SK-N-SH treated with all-trans-retinoic acid at 6 μM for 48 hours (cell line): ENCODE measurements at regions not wholly inside any gene's neighbourhood (a gene's known extent, or its start where the extent isn't known, plus 50 kb on each side); places are given as distances from the start of the nearest gene placed in this dataset.

ENCODE experiments used
- ATAC-seq: fragments of 200-7000 bp; cut with Tn5 transposase; 3 replicates; pipeline ENCODE4 v1.9.1; 2020; ENCODE audit warnings: mild to moderate bottlenecking, moderate library complexity
- ARNTL ChIP-seq: fragments of 450-650 bp; formaldehyde crosslinking; IDR thresholded peaks from 2 replicates; pipeline ENCODE4 v1.5.0; 2020; ENCODE audit warnings: low read depth, mild to moderate bottlenecking, moderate library complexity, borderline replicate concordance
- CREB5 ChIP-seq: fragments of 250-450 bp; sonication (Bioruptor Pico); IDR thresholded peaks from 2 replicates; pipeline ENCODE4 v1.5.1; 2020; ENCODE audit warnings: low read depth, mild to moderate bottlenecking, moderate library complexity
- GLIS3 ChIP-seq: fragments of 250-450 bp; sonication (Bioruptor Pico); IDR thresholded peaks from 2 replicates; pipeline ENCODE4 v1.5.0; 2020; ENCODE audit warnings: mild to moderate bottlenecking, moderate library complexity
- OSR1 ChIP-seq: fragments of 250-450 bp; sonication (Bioruptor Pico); IDR thresholded peaks from 2 replicates; pipeline ENCODE4 v1.8.0; 2022; ENCODE audit warnings: moderate library complexity, mild to moderate bottlenecking, inconsistent platforms
- PATZ1 ChIP-seq: fragments of 250-450 bp; sonication (Bioruptor Pico); IDR thresholded peaks from 2 replicates; pipeline ENCODE4 v1.8.0; 2020; ENCODE audit warnings: mild to moderate bottlenecking, moderate library complexity, borderline replicate concordance
- PPARA ChIP-seq: fragments of 250-450 bp; sonication (Bioruptor Pico); IDR thresholded peaks from 2 replicates; pipeline ENCODE4 v1.5.0; 2020; ENCODE audit warnings: mild to moderate bottlenecking, borderline replicate concordance
- RARB ChIP-seq: fragments of 250-450 bp; sonication (Bioruptor Pico); IDR thresholded peaks from 2 replicates; pipeline ENCODE4 v1.8.0; 2021; ENCODE audit warnings: mild to moderate bottlenecking, moderate library complexity
- SNAI2 ChIP-seq: fragments of 250-450 bp; sonication (Bioruptor Pico); IDR thresholded peaks from 2 replicates; pipeline ENCODE4 v1.5.0; 2020; ENCODE audit warnings: mild to moderate bottlenecking, moderate library complexity
- TCF4 ChIP-seq: fragments of 250-450 bp; sonication (Bioruptor Pico); IDR thresholded peaks from 2 replicates; pipeline ENCODE4 v1.8.0; 2021; ENCODE audit warnings: mild to moderate bottlenecking, moderate library complexity, borderline replicate concordance
- TOX ChIP-seq: fragments of 250-450 bp; sonication (Bioruptor Pico); IDR thresholded peaks from 2 replicates; pipeline ENCODE4 v1.8.0; 2021; ENCODE audit warnings: mild to moderate bottlenecking, moderate library complexity, borderline replicate concordance
- ZC3H10 ChIP-seq: fragments of 250-450 bp; sonication (Bioruptor Pico); IDR thresholded peaks from 2 replicates; pipeline ENCODE4 v1.5.1; 2021; ENCODE audit warnings: mild to moderate bottlenecking, moderate library complexity
- ZFP3 ChIP-seq: fragments of 250-450 bp; sonication (Bioruptor Pico); IDR thresholded peaks from 2 replicates; pipeline ENCODE4 v1.5.0; 2020; ENCODE audit warnings: mild to moderate bottlenecking, moderate library complexity
- ZFP30 ChIP-seq: fragments of 450-650 bp; formaldehyde crosslinking; IDR thresholded peaks from 2 replicates; pipeline ENCODE4 v1.5.0; 2022; ENCODE audit warnings: mild to moderate bottlenecking, moderate library complexity
- ZNF565 ChIP-seq: fragments of 450-650 bp; formaldehyde crosslinking; conservative IDR thresholded peaks from 2 replicates; pipeline ENCODE4 v1.5.0; 2020; ENCODE audit warnings: low read depth, mild to moderate bottlenecking, moderate library complexity
- ZNF70 ChIP-seq: fragments of 450-650 bp; formaldehyde crosslinking; IDR thresholded peaks from 2 replicates; pipeline ENCODE4 v1.5.0; 2020; ENCODE audit warnings: mild to moderate bottlenecking, moderate library complexity

GRCh38 chr1:163013826-163014600 lies 55.1 kb upstream of the RGS4 start:
- TF ChIP-seq CREB5 (CRISPR knock-in tag) (no peak), ZC3H10 (CRISPR knock-in tag) (no peak), ZNF70 (no peak), ZFP3 (CRISPR knock-in tag) (no peak), ARNTL (CRISPR knock-in tag) (no peak), PATZ1 (CRISPR knock-in tag) (no peak), PPARA (CRISPR knock-in tag) (no peak), ZFP30 (CRISPR knock-in tag) (no peak), TCF4 (CRISPR knock-in tag) (no peak)
- ATAC-seq, result no peak

GRCh38 chr1:163006051-163006834 lies 62.9 kb upstream of the RGS4 start:
- ATAC-seq, result no peak
- no peak for TF ChIP-seq GLIS3 (CRISPR knock-in tag)
- no peak for TF ChIP-seq ARNTL (CRISPR knock-in tag)
- TF ChIP-seq ZFP3 (CRISPR knock-in tag), result no peak
- no peak for TF ChIP-seq PPARA (CRISPR knock-in tag)
- no peak for TF ChIP-seq TOX (CRISPR knock-in tag)
- TF ChIP-seq PATZ1 (CRISPR knock-in tag), result no peak

- TF ChIP-seq PATZ1 (CRISPR knock-in tag) (no peak), GLIS3 (CRISPR knock-in tag) (no peak), OSR1 (peak; percentile 53; the same call in 1 of the 2 replicates), ZNF565 (CRISPR knock-in tag) (no peak), TOX (CRISPR knock-in tag) (no peak), TCF4 (CRISPR knock-in tag) (no peak), RARB (CRISPR knock-in tag) (no peak), SNAI2 (no peak)
- ATAC-seq, result peak; percentile 70
Measured at GRCh38 chr1:162997499-162998285, 71.5 kb upstream of the RGS4 start.

GRCh38 chr1:162996261-162996660 lies 72.9 kb upstream of the RGS4 start:
- TF ChIP-seq TOX (CRISPR knock-in tag), result no peak
- no peak for TF ChIP-seq ZNF565 (CRISPR knock-in tag)
- TF ChIP-seq CREB5 (CRISPR knock-in tag), result no peak
- no peak for TF ChIP-seq ZFP3 (CRISPR knock-in tag)
- no peak for TF ChIP-seq OSR1
- no peak for TF ChIP-seq TCF4 (CRISPR knock-in tag)
- TF ChIP-seq ZC3H10 (CRISPR knock-in tag), result no peak

More at GRCh38 chr1:162996261-162996660, 72.9 kb upstream of the RGS4 start:
- no peak for ATAC-seq
